ENCODE measurements at regions not wholly inside any gene's neighbourhood (a gene's known extent, or its start where the extent isn't known, plus 50 kb on each side); places are given as distances from the start of the nearest gene placed in this dataset.

- TF ChIP-seq POLR2A (IDR thresholded peaks at IDR 0.05; ENCODE audit: low read depth, low read length) = no peak
- TF ChIP-seq POLR2AphosphoS5 (IDR thresholded peaks at IDR 0.05; ENCODE audit: low read depth, low read length) = no peak
Observed at GRCh38 chr5:6274846-6275543, 103.4 kb downstream of the MED10 start.

Data from GM12892 (cell line).